HFF-Myc (cell line): ENCODE measurements at regions not wholly inside any gene's neighbourhood (a gene's known extent, or its start where the extent isn't known, plus 50 kb on each side); places are given as distances from the start of the nearest gene placed in this dataset.

Source experiments
- DNase-seq: peaks from one replicate; pipeline ENCODE4 v3.0.0-alpha.2; 2011; ENCODE audit warnings: low read depth; ENCODE audit errors: extremely low read depth
- H3K4me3 ChIP-seq: replicated peaks from 2 replicates; pipeline ENCODE4 v1.5.1; 2011; ENCODE audit warnings: low read depth, mild to moderate bottlenecking, control low read depth, low read length
- TF ChIP-seq, protein P1 (sequence below): IDR thresholded peaks from 2 replicates; pipeline ENCODE4 v1.5.1; 2012; ENCODE audit warnings: mild to moderate bottlenecking, low read depth, low read length, control low read depth; ENCODE audit errors: missing control alignments

DNA sequence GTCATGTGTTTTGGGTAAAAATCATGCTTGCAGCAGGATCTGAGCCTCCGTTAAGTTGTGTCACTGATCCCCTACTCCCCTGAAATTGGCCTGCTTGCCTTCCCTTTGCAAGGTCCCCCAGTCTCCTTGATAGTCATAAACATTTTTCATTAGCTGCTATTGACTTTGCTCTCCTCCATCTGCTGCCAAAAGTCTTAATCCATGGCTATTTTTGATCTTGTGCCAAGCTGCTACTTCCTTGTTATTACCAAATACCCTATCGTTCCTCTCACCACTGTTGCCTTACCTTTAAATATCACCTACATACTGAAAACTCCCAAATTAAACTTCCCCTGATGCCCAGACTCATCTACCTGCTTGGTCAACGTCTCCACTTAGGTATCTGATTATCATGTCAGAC, 148.3 kb downstream of the PHLDA1 start:
- TF ChIP-seq, protein P1, sequence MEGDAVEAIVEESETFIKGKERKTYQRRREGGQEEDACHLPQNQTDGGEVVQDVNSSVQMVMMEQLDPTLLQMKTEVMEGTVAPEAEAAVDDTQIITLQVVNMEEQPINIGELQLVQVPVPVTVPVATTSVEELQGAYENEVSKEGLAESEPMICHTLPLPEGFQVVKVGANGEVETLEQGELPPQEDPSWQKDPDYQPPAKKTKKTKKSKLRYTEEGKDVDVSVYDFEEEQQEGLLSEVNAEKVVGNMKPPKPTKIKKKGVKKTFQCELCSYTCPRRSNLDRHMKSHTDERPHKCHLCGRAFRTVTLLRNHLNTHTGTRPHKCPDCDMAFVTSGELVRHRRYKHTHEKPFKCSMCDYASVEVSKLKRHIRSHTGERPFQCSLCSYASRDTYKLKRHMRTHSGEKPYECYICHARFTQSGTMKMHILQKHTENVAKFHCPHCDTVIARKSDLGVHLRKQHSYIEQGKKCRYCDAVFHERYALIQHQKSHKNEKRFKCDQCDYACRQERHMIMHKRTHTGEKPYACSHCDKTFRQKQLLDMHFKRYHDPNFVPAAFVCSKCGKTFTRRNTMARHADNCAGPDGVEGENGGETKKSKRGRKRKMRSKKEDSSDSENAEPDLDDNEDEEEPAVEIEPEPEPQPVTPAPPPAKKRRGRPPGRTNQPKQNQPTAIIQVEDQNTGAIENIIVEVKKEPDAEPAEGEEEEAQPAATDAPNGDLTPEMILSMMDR, result no peak
- H3K4me3 ChIP-seq, result no peak overlapping the region
- no peak for DNase-seq

DNA sequence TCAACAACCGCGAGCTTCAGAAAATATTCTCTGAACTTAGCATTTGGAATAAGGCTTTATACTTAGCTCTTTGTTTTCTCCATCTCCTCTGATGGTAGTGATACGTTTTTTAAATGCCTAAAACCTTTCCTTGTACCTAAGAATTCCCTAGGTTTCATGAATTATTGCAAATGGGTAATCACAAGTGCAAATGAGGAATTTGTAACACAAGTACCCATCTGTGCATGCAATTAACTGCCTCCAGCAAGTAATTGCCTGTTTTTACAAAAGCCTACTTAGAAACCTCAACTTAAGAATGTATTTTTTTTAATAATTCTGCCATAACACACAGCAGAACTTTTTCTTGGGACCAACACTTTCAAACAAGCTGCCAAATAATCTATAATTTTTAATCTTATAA, 149.2 kb downstream of the PHLDA1 start:
- no peak overlapping the region for H3K4me3 ChIP-seq
- no peak for DNase-seq
- TF ChIP-seq, protein P1, result no peak

DNA sequence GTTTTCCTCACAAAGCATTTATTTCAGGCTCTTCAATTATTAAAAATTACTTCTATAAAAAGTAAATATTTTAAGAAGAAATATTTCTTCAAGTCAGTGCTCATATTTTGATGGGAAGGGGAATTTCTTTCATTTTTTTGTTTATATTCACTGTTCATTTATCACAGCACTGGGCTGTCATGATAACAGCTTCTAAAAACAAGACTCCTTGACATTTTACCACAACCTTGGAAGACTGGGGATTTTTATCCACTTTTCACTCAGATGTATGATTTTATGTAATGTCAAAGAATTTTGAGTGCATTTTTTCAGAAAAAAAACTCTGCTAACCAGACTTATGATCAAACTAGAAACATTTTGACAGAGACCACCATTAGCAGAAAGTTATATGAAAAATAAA, 149.7 kb downstream of the PHLDA1 start:
- TF ChIP-seq, protein P1, result no peak
- DNase-seq, result no peak
- H3K4me3 ChIP-seq, result no peak overlapping the region

DNA sequence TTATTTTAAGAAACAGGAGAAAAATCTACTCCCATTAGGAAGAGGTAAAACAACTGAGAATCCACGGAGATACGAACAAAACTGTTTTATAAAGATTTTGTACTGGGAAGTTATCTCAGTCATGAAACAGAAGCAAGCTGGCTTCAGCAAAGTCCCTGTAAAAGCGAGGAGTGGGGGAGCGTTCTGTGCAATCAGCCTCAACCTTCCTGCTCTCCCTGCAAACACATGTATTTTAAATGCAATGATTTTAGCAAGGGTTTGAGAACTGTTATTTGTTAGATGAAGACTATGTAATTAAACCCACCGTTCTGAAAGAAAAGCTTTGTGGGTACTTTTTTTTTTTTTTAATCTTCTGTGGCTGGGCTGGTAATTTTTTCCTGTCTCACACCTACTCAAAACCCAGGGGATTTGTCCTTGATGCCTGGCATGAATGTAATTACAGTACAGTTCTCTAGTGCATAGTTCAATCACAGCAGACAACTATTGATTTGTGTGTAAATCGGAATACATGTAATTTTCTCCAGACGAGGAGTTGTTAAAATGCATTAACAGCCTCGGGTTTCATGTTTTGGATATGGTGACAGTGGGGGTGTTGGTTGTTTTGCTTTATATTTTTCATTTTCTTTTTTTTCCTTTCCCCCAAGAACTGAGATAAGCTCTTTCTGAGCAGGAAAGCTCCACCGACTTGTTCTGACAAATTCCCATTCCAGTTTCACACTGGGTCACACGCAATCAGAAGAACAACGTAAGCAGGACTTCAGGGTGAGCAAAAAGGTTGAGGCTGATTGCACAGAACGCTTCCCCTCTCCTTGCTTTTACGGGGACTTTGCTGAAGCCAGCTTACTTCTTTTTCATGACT, 153.6 kb downstream of the PHLDA1 start:
- H3K4me3 ChIP-seq, result no peak overlapping the region
- TF ChIP-seq, protein P1, result no peak
- DNase-seq, result no peak

DNA sequence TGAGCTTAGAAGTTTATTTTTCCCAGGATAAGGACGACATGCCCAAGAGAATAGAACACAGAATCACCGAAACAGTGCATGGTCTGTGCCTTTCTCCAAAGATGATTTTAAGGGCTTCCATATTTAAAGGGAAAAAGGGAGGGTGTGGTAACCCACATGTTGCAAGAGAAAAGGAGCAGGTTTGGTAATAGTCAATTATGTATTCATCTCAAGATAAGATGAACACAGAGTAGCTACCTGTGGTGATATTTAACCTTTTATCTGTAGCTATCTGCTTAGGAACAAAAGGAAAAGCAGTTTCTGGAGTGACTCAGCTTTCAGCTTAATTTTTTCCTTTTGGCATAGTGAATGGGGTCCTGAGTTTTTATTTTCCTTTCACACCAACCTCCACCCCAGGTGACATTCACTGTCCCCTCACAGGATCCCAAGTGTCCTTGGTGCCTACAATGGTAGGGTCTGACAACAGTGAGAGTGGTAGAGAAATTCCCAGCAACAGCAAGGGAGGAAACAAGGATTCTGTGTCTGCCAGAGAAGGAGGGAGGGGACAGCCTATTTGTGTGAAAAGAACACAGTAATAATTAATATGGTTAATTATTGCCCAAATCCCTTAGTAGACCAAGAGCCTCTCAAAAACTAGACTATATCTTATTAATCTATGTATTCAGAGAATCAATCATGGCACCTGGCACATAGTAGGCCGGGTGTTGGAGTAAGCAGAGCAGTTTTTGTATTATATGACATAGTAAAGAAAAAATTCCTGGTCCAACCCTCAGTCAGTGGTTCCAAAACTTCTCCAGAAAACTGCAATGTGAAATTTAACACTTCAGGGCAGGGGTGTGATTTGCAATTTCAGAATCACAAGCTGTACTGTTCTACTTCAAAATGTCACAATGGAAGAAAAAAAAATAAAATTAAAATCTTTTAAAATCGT, 154.5 kb downstream of the PHLDA1 start:
- TF ChIP-seq, protein P1, result no peak
- no peak overlapping the region for H3K4me3 ChIP-seq
- no peak for DNase-seq

DNA sequence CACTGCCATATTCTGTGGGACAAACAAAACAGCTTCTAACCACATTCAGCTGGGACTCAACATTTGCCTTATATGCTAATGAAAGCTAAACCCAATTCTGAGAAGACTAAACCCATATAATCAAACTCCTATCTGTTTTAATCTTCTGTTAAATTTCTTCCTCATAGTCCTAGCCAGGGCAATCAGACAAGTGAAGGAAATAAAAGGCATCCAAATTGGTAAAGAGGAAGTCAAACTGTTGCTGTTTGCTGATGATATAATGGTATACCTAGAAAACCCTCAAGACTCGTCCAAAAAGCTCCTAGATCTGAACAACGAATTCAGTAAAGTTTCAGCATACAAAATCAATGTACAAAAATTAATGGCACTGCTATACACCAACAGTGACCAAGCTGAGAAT, 157.1 kb downstream of the PHLDA1 start:
- no peak for DNase-seq
- no peak overlapping the region for H3K4me3 ChIP-seq
- TF ChIP-seq, protein P1, result no peak
